ENCODE measurements at regions not wholly inside any gene's neighbourhood (a gene's known extent, or its start where the extent isn't known, plus 50 kb on each side); places are given as distances from the start of the nearest gene placed in this dataset.

DNA sequence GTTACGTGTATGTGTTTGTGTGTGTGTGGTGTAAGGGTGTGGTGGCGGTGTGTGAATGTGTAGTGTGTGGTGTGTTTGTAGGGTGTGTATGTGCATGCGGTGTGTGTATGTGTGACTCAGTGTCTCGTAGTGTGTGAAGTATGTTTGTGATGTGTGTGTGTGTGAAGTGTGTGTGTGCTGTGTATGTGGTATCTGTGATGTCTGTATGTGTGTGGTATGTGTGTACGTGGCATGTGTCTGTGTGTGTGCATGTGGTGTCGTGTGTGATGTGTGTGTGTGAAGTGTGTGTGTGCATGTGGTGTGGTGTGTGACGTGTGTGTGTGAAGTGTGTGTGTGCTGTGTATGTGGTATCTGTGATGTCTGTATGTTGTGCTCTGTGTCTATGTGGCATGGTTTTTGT is 339.4 kb downstream of the MTRR start:
- TF ChIP-seq SP1 (CRISPR knock-in tag; conservative IDR thresholded peaks at IDR 0.05), result no peak
- TF ChIP-seq, protein P1, sequence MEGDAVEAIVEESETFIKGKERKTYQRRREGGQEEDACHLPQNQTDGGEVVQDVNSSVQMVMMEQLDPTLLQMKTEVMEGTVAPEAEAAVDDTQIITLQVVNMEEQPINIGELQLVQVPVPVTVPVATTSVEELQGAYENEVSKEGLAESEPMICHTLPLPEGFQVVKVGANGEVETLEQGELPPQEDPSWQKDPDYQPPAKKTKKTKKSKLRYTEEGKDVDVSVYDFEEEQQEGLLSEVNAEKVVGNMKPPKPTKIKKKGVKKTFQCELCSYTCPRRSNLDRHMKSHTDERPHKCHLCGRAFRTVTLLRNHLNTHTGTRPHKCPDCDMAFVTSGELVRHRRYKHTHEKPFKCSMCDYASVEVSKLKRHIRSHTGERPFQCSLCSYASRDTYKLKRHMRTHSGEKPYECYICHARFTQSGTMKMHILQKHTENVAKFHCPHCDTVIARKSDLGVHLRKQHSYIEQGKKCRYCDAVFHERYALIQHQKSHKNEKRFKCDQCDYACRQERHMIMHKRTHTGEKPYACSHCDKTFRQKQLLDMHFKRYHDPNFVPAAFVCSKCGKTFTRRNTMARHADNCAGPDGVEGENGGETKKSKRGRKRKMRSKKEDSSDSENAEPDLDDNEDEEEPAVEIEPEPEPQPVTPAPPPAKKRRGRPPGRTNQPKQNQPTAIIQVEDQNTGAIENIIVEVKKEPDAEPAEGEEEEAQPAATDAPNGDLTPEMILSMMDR (IDR thresholded peaks at IDR 0.05), result no peak
- no peak for TF ChIP-seq NFATC4 (CRISPR knock-in tag; IDR thresholded peaks at IDR 0.05)
- no peak for TF ChIP-seq ZNF121 (CRISPR knock-in tag; IDR thresholded peaks at IDR 0.05)
- no peak for TF ChIP-seq HMGA2 (CRISPR knock-in tag; IDR thresholded peaks at IDR 0.05)
- TF ChIP-seq, protein P2, sequence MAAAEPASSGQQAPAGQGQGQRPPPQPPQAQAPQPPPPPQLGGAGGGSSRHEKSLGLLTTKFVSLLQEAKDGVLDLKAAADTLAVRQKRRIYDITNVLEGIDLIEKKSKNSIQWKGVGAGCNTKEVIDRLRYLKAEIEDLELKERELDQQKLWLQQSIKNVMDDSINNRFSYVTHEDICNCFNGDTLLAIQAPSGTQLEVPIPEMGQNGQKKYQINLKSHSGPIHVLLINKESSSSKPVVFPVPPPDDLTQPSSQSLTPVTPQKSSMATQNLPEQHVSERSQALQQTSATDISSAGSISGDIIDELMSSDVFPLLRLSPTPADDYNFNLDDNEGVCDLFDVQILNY (CRISPR knock-in tag; IDR thresholded peaks at IDR 0.05), result no peak
- no peak for TF ChIP-seq ZNF317 (CRISPR knock-in tag; IDR thresholded peaks at IDR 0.05; ENCODE audit: borderline replicate concordance, low read depth)
- no peak for TF ChIP-seq ELF4 (CRISPR knock-in tag; IDR thresholded peaks at IDR 0.05; ENCODE audit: low read depth)
- TF ChIP-seq OVOL2 (CRISPR knock-in tag; IDR thresholded peaks at IDR 0.05; ENCODE audit: borderline replicate concordance), result no peak
- TF ChIP-seq, protein P3, sequence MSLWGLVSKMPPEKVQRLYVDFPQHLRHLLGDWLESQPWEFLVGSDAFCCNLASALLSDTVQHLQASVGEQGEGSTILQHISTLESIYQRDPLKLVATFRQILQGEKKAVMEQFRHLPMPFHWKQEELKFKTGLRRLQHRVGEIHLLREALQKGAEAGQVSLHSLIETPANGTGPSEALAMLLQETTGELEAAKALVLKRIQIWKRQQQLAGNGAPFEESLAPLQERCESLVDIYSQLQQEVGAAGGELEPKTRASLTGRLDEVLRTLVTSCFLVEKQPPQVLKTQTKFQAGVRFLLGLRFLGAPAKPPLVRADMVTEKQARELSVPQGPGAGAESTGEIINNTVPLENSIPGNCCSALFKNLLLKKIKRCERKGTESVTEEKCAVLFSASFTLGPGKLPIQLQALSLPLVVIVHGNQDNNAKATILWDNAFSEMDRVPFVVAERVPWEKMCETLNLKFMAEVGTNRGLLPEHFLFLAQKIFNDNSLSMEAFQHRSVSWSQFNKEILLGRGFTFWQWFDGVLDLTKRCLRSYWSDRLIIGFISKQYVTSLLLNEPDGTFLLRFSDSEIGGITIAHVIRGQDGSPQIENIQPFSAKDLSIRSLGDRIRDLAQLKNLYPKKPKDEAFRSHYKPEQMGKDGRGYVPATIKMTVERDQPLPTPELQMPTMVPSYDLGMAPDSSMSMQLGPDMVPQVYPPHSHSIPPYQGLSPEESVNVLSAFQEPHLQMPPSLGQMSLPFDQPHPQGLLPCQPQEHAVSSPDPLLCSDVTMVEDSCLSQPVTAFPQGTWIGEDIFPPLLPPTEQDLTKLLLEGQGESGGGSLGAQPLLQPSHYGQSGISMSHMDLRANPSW (CRISPR knock-in tag; conservative IDR thresholded peaks at IDR 0.05; ENCODE audit: low read depth), result no peak
- no peak for TF ChIP-seq RELA (CRISPR knock-in tag; IDR thresholded peaks at IDR 0.05; ENCODE audit: borderline replicate concordance)
- TF ChIP-seq NR2C2 (CRISPR knock-in tag; IDR thresholded peaks at IDR 0.05), result no peak
- TF ChIP-seq ATF1 (CRISPR knock-in tag; IDR thresholded peaks at IDR 0.05), result no peak
- H3K9me3 Mint-ChIP-seq, result peaks cover 19% of the 10 kb centered on the region
- no peak overlapping the region for H3K27ac Mint-ChIP-seq
- ATAC-seq (no peak), DNase-seq (ENCODE audit: low spot score) (no peak)
- H3K27me3 Mint-ChIP-seq (ENCODE audit: low read depth), result no peaks in the 10 kb centered on the region
- ChIA-PET POLR2A (no interaction called here), CTCF (no interaction called here)
- no peak overlapping the region for H3K4me3 Mint-ChIP-seq
- H3K4me1 Mint-ChIP-seq, result no peaks in the 10 kb centered on the region
- no peaks in the 10 kb centered on the region for H3K36me3 Mint-ChIP-seq

DNA sequence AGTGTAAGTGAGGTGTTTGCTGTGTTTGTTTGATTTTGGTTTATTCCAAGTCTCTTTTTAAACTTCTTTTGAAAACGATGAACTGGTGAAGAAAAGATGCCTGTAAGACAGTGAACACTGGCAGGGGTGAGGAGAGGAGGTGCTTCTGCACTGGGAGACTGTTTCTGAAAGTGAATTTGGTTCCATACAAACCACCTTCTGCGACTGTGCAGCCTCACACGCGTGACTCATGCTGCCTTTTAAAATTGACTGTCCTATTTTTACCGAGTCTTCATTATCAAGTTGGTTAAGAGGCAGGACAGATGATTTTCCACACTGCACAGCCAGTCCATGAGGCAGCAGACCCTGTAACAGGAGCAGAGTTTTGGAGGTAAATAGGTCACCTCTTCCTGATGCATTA is 340.6 kb downstream of the MTRR start:
- Mint-ChIP-seq H3K4me3 (no peak overlapping the region), H3K36me3 (no peaks in the 10 kb centered on the region), H3K4me1 (no peaks in the 10 kb centered on the region), H3K27me3 (ENCODE audit: low read depth) (no peaks in the 10 kb centered on the region), H3K27ac (no peak overlapping the region), H3K9me3 (peaks cover 7% of the 10 kb centered on the region)
- ChIA-PET POLR2A (no interaction called here), CTCF (no interaction called here)
- DNase-seq (ENCODE audit: low spot score), result no peak
- no peak for ATAC-seq
- TF ChIP-seq, protein P4, sequence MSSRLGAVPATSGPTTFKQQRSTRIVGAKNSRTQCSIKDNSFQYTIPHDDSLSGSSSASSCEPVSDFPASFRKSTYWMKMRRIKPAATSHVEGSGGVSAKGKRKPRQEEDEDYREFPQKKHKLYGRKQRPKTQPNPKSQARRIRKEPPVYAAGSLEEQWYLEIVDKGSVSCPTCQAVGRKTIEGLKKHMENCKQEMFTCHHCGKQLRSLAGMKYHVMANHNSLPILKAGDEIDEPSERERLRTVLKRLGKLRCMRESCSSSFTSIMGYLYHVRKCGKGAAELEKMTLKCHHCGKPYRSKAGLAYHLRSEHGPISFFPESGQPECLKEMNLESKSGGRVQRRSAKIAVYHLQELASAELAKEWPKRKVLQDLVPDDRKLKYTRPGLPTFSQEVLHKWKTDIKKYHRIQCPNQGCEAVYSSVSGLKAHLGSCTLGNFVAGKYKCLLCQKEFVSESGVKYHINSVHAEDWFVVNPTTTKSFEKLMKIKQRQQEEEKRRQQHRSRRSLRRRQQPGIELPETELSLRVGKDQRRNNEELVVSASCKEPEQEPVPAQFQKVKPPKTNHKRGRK (CRISPR knock-in tag; IDR thresholded peaks at IDR 0.05; ENCODE audit: borderline replicate concordance), result no peak
- TF ChIP-seq JAZF1 (CRISPR knock-in tag; IDR thresholded peaks at IDR 0.05) (no peak), JUN (CRISPR knock-in tag; IDR thresholded peaks at IDR 0.05) (no peak), ZNF671 (CRISPR knock-in tag; IDR thresholded peaks at IDR 0.05) (no peak)
- TF ChIP-seq, protein P1 (IDR thresholded peaks at IDR 0.05), result no peak
